Fibroblast of lung (primary cell): ENCODE measurements at regions not wholly inside any gene's neighbourhood (a gene's known extent, or its start where the extent isn't known, plus 50 kb on each side); places are given as distances from the start of the nearest gene placed in this dataset.

Source experiments
- DNase-seq, 2 donors: peaks; one replicate each; pipeline versions ENCODE4 v3.0.0 to v3.0.0-alpha.2; 2010; ENCODE audit warnings: low read depth in 2 of 2
- H2AFZ ChIP-seq: 2 replicates; pipeline ENCODE4 v1.5.1; 2012; ENCODE audit warnings: low read length, control low read depth, inconsistent platforms
- H3K27ac ChIP-seq: 2 replicates; pipeline ENCODE4 v1.5.1; 2011; ENCODE audit warnings: low read length, control low read depth; ENCODE audit not compliant: insufficient read depth
- H3K27me3 ChIP-seq: 2 replicates; pipeline ENCODE4 v1.5.1; 2011; ENCODE audit warnings: mild to moderate bottlenecking, low read length; ENCODE audit not compliant: control insufficient read depth, insufficient read depth
- H3K36me3 ChIP-seq: 2 replicates; pipeline ENCODE4 v1.5.1; 2011; ENCODE audit warnings: low read length; ENCODE audit not compliant: control insufficient read depth, insufficient read depth
- H3K4me1 ChIP-seq: 2 replicates; pipeline ENCODE4 v1.5.1; 2011; ENCODE audit warnings: low read length; ENCODE audit not compliant: control insufficient read depth, insufficient read depth; ENCODE audit errors: extremely low read depth
- H3K4me2 ChIP-seq: 2 replicates; pipeline ENCODE4 v1.5.1; 2011; ENCODE audit warnings: low read length, control low read depth; ENCODE audit not compliant: insufficient read depth; ENCODE audit errors: extremely low read depth
- H3K4me3 ChIP-seq, 4 experiments: fragments of 200-600 bp in 1 of 4; sonication (generic) in 1 of 4; replicated peaks in 1 of 4; 2 replicates each; pipeline ENCODE4 v1.5.1; 2011 to 2016; ENCODE audit warnings: low read length in 4 of 4, low read depth in 3 of 4, mild to moderate bottlenecking in 3 of 4, control low read depth in 2 of 4, inconsistent platforms in 1 of 4, mixed read lengths in 1 of 4; ENCODE audit not compliant: insufficient read depth in 1 of 4; ENCODE audit errors: control extremely low read depth in 1 of 4
- H3K79me2 ChIP-seq: 2 replicates; pipeline ENCODE4 v1.5.1; 2012; ENCODE audit warnings: mild to moderate bottlenecking, low read length, inconsistent platforms; ENCODE audit not compliant: control insufficient read depth, insufficient read depth
- H3K9ac ChIP-seq: 2 replicates; pipeline ENCODE4 v1.5.1; 2011; ENCODE audit warnings: mild to moderate bottlenecking, low read length, control low read depth; ENCODE audit not compliant: insufficient read depth
- H3K9me3 ChIP-seq: 2 replicates; pipeline ENCODE4 v1.5.1; 2012; ENCODE audit warnings: low read depth, low read length; ENCODE audit not compliant: control insufficient read depth, insufficient read depth
- H4K20me1 ChIP-seq: 2 replicates; pipeline ENCODE4 v1.5.1; 2011; ENCODE audit warnings: low read length; ENCODE audit not compliant: control insufficient read depth, insufficient read depth; ENCODE audit errors: extremely low read depth
- CTCF ChIP-seq, 2 donors: IDR thresholded peaks in 1 of 2; conservative IDR thresholded peaks in 1 of 2; 1 replicate in 1 of 2; 2 replicates in 1 of 2; pipeline ENCODE4 v1.5.1; 2011 to 2012; ENCODE audit warnings: low read length in 2 of 2, control low read depth in 1 of 2, inconsistent platforms in 1 of 2, low read depth in 1 of 2, mild to moderate bottlenecking in 1 of 2
- EZH2 ChIP-seq: IDR thresholded peaks from 2 replicates; pipeline ENCODE4 v1.5.1; 2012; ENCODE audit warnings: low read length, control low read depth, mild to moderate bottlenecking; ENCODE audit errors: missing control alignments

- TF ChIP-seq EZH2 (no peak), CTCF (conservative IDR thresholded peaks at IDR 0.05 in 1 of 2, IDR thresholded peaks at IDR 0.05 in 1 of 2; ENCODE audit: low read depth in 1 of 2, low read length in 2 of 2) (no peak)
- no peak overlapping the region for H3K9ac ChIP-seq
- H3K4me2 ChIP-seq = no peak overlapping the region
- peak in 1 of 2 donors; percentile 97 for DNase-seq
- no peak overlapping the region for H2AFZ ChIP-seq
- no peak overlapping the region for H3K27ac ChIP-seq
- H3K9me3 ChIP-seq = no peaks in the 10 kb centered on the region
- H4K20me1 ChIP-seq = no peaks in the 10 kb centered on the region
- no peaks in the 10 kb centered on the region for H3K27me3 ChIP-seq
- no peaks in the 10 kb centered on the region for H3K36me3 ChIP-seq
- no peaks in the 10 kb centered on the region for H3K4me1 ChIP-seq
- H3K79me2 ChIP-seq = no peaks in the 10 kb centered on the region
- H3K4me3 ChIP-seq = no peak overlapping the region
These were observed 981.2 kb downstream of the TLE4 start for GRCh38 chr9:80552931-80553330.

GRCh38 chr9:80550181-80550580, 978.4 kb downstream of the TLE4 start:
- H3K9me3 ChIP-seq = no peaks in the 10 kb centered on the region
- H3K27ac ChIP-seq = no peak overlapping the region
- TF ChIP-seq CTCF (conservative IDR thresholded peaks at IDR 0.05 in 1 of 2, IDR thresholded peaks at IDR 0.05 in 1 of 2; ENCODE audit: low read depth in 1 of 2, low read length in 2 of 2) (no peak), EZH2 (no peak)
- no peak overlapping the region for H3K4me2 ChIP-seq
- H2AFZ ChIP-seq = no peak overlapping the region
- no peaks in the 10 kb centered on the region for H3K79me2 ChIP-seq
- no peaks in the 10 kb centered on the region for H3K4me1 ChIP-seq
- no peak for DNase-seq
- H3K36me3 ChIP-seq = no peaks in the 10 kb centered on the region
- H3K4me3 ChIP-seq = no peak overlapping the region
- no peaks in the 10 kb centered on the region for H3K27me3 ChIP-seq
- no peaks in the 10 kb centered on the region for H4K20me1 ChIP-seq
- H3K9ac ChIP-seq = no peak overlapping the region

GRCh38 chr9:80547613-80548012, 975.8 kb downstream of the TLE4 start:
- H4K20me1 ChIP-seq = no peaks in the 10 kb centered on the region
- no peak overlapping the region for H3K4me2 ChIP-seq
- H3K4me3 ChIP-seq = no peak overlapping the region
- DNase-seq = no peak
- no peak overlapping the region for H3K27ac ChIP-seq
- no peak overlapping the region for H3K9ac ChIP-seq
- H3K36me3 ChIP-seq = no peaks in the 10 kb centered on the region
- H3K27me3 ChIP-seq = no peaks in the 10 kb centered on the region
- no peaks in the 10 kb centered on the region for H3K4me1 ChIP-seq
- H3K79me2 ChIP-seq = no peaks in the 10 kb centered on the region
- no peaks in the 10 kb centered on the region for H3K9me3 ChIP-seq
- H2AFZ ChIP-seq = no peak overlapping the region
- no peak for TF ChIP-seq EZH2
- no peak for TF ChIP-seq CTCF (conservative IDR thresholded peaks at IDR 0.05 in 1 of 2, IDR thresholded peaks at IDR 0.05 in 1 of 2; ENCODE audit: low read depth in 1 of 2, low read length in 2 of 2)
